CD4-positive, alpha-beta T cell (primary cell): ENCODE measurements at regions not wholly inside any gene's neighbourhood (a gene's known extent, or its start where the extent isn't known, plus 50 kb on each side); places are given as distances from the start of the nearest gene placed in this dataset.

Experiments used
- ATAC-seq: fragments of 200-7000 bp; cut with Tn5 transposase; one replicate; pipeline ENCODE4 v1.10.0; 2022; ENCODE audit warnings: mild to moderate bottlenecking; ENCODE audit not compliant: poor library complexity
- CTCF ChIA-PET: fragments of 350-600 bp; sonication (Branson Sonifier 250); formaldehyde crosslinking; loops from one replicate; lab custom pipeline; 2021; ENCODE audit warnings: antibody characterized with exemption, inconsistent platforms; lab: Charles Lee
- POLR2A ChIA-PET: fragments of 350-600 bp; sonication (Branson Sonifier 250); formaldehyde crosslinking; loops from one replicate; lab custom pipeline; 2021; ENCODE audit warnings: antibody characterized with exemption, inconsistent platforms; lab: Charles Lee
- DNase-seq, 14 experiments: peaks; one replicate each; pipeline ENCODE4 v3.0.0-alpha.2; 2013 to 2020; ENCODE audit warnings: mixed read lengths in 2 of 14
- H3K27ac ChIP-seq, 2 donors: one replicate each; pipeline versions ENCODE4 v1.5.1 to v1.7.0; 2013; ENCODE audit warnings: low read length in 2 of 2, low read depth in 1 of 2, mild to moderate bottlenecking in 1 of 2
- H3K27me3 ChIP-seq, 2 experiments: 1 replicate in 1 of 2; 2 replicates in 1 of 2; pipeline versions ENCODE4 v1.6.1 to v1.7.0; 2013; ENCODE audit warnings: low read length in 2 of 2, control low read depth in 1 of 2, mild to moderate bottlenecking in 1 of 2, moderate library complexity in 1 of 2; ENCODE audit not compliant: insufficient read depth in 2 of 2, control insufficient read depth in 1 of 2
- H3K36me3 ChIP-seq: one replicate; pipeline ENCODE4 v1.6.1; 2013; ENCODE audit warnings: low read length, control low read depth; ENCODE audit not compliant: insufficient read depth
- H3K4me1 ChIP-seq: one replicate; pipeline ENCODE4 v1.6.1; 2013; ENCODE audit warnings: low read length, control low read depth; ENCODE audit not compliant: insufficient read depth
- H3K4me3 ChIP-seq: one replicate; pipeline ENCODE4 v1.5.1; 2013; ENCODE audit warnings: mild to moderate bottlenecking, low read length, moderate library complexity
- H3K9me3 ChIP-seq, 2 experiments: 1 replicate in 1 of 2; 2 replicates in 1 of 2; pipeline versions ENCODE4 v1.6.1 to v1.7.0; 2013; ENCODE audit warnings: low read length in 2 of 2, mild to moderate bottlenecking in 2 of 2, control low read depth in 1 of 2, moderate library complexity in 1 of 2; ENCODE audit not compliant: control insufficient read depth in 1 of 2, insufficient read depth in 1 of 2
- H3K27ac Mint-ChIP-seq: one replicate; pipeline ENCODE4 v1.8.0; 2020; ENCODE audit warnings: mixed read lengths
- H3K27me3 Mint-ChIP-seq: one replicate; pipeline ENCODE4 v1.8.0; 2021; ENCODE audit warnings: mixed read lengths
- H3K36me3 Mint-ChIP-seq: one replicate; pipeline ENCODE4 v1.8.0; 2021; ENCODE audit warnings: low read depth, mixed read lengths
- H3K4me1 Mint-ChIP-seq: one replicate; pipeline ENCODE4 v1.8.0; 2021; ENCODE audit warnings: low read depth, mixed read lengths
- H3K4me3 Mint-ChIP-seq: one replicate; pipeline ENCODE4 v1.8.0; 2020; ENCODE audit warnings: mild to moderate bottlenecking, mixed read lengths
- H3K9me3 Mint-ChIP-seq: one replicate; pipeline ENCODE4 v1.8.0; 2020; ENCODE audit warnings: mixed read lengths
- intact Hi-C, 2 experiments: fragments of 100-400 bp; cut with DNase I in 1 of 2; cut with micrococcal nuclease in 1 of 2; formaldehyde crosslinking; loops; one replicate each; pipeline versions ENCODE4 v1.15.1 to v1.9.0; 2023 to 2025; cut with DNase I, micrococcal nuclease
- TF ChIP-seq, protein P1 (sequence below): fragments of 200-600 bp; IDR thresholded peaks from one replicate; pipeline ENCODE4 v1.8.0; 2022; ENCODE audit warnings: antibody characterized with exemption, mild to moderate bottlenecking

DNA sequence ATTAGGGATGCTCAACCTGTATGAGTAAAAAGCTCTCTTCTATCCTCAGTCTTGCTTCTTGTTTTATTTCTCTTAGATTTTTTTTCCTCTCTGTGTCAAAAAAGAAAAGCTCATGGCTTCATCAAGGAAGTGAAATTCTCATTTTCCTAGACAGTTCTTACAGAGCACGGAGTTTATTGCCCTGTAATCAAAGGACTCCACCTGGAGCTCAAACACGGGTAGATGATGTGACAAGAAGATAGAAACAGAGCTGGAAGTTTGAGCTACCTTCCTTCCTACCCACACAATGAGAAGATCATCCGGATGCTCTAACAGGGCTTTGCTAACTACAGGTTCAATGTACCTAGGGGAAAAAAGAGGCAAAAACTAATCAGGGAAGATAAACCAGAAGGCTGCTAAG, 564.8 kb downstream of the MED13L start:
- H3K4me3 ChIP-seq = no peak overlapping the region
- H3K36me3 ChIP-seq = no peaks in the 10 kb centered on the region
- H3K9me3 Mint-ChIP-seq = peaks cover 8% of the 10 kb centered on the region
- intact Hi-C loops = no loop called here
- no peaks in the 10 kb centered on the region for H3K36me3 Mint-ChIP-seq
- no peaks in the 10 kb centered on the region for H3K4me1 ChIP-seq
- no peaks in the 10 kb centered on the region for H3K4me1 Mint-ChIP-seq
- H3K27ac ChIP-seq = no peak overlapping the region
- ATAC-seq (no peak), DNase-seq (no peak)
- no peaks in the 10 kb centered on the region for H3K27me3 ChIP-seq
- TF ChIP-seq, protein P1, sequence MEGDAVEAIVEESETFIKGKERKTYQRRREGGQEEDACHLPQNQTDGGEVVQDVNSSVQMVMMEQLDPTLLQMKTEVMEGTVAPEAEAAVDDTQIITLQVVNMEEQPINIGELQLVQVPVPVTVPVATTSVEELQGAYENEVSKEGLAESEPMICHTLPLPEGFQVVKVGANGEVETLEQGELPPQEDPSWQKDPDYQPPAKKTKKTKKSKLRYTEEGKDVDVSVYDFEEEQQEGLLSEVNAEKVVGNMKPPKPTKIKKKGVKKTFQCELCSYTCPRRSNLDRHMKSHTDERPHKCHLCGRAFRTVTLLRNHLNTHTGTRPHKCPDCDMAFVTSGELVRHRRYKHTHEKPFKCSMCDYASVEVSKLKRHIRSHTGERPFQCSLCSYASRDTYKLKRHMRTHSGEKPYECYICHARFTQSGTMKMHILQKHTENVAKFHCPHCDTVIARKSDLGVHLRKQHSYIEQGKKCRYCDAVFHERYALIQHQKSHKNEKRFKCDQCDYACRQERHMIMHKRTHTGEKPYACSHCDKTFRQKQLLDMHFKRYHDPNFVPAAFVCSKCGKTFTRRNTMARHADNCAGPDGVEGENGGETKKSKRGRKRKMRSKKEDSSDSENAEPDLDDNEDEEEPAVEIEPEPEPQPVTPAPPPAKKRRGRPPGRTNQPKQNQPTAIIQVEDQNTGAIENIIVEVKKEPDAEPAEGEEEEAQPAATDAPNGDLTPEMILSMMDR = no peak
- no peaks in the 10 kb centered on the region for H3K27me3 Mint-ChIP-seq
- no peak overlapping the region for H3K4me3 Mint-ChIP-seq
- no peak overlapping the region for H3K27ac Mint-ChIP-seq
- H3K9me3 ChIP-seq = peaks cover 0 to 4% of the 10 kb centered on the region in 2 experiments
- POLR2A ChIA-PET = no interaction called here
- CTCF ChIA-PET = no interaction called here

DNA sequence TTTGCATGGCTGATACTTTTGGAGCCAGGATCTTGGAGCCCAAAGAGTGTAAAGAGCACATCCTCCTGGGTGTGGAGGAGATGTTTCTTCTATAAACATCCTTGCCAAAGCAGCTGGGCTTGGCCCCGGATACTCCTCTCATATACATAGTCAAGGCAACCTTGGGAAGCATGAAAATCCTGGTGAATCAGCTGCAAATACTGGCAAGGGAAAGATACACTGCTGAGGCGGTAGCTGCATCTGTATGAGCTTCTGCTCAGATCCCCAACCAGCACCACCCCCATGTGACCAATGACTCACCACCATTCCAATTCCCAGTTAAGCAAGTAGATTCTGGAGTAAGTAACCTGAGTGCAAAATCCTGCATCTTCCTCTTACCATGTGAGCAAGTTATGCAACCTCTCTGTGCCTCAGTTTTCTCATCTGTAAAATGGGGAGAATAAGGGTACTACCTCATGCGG, 567.4 kb downstream of the MED13L start:
- no peak for DNase-seq
- no peak for ATAC-seq
- Histone ChIP-seq H3K4me1 (no peaks in the 10 kb centered on the region), H3K36me3 (no peaks in the 10 kb centered on the region), H3K27me3 (no peaks in the 10 kb centered on the region), H3K9me3 (no peaks in the 10 kb centered on the region), H3K4me3 (no peak overlapping the region), H3K27ac (no peak overlapping the region)
- Mint-ChIP-seq H3K27me3 (no peaks in the 10 kb centered on the region), H3K4me1 (no peaks in the 10 kb centered on the region), H3K36me3 (no peaks in the 10 kb centered on the region), H3K27ac (no peak overlapping the region), H3K9me3 (peaks cover 11% of the 10 kb centered on the region), H3K4me3 (no peak overlapping the region)
- TF ChIP-seq, protein P1 = no peak
- intact Hi-C loops = no loop called here
- ChIA-PET POLR2A (no interaction called here), CTCF (no interaction called here)

DNA sequence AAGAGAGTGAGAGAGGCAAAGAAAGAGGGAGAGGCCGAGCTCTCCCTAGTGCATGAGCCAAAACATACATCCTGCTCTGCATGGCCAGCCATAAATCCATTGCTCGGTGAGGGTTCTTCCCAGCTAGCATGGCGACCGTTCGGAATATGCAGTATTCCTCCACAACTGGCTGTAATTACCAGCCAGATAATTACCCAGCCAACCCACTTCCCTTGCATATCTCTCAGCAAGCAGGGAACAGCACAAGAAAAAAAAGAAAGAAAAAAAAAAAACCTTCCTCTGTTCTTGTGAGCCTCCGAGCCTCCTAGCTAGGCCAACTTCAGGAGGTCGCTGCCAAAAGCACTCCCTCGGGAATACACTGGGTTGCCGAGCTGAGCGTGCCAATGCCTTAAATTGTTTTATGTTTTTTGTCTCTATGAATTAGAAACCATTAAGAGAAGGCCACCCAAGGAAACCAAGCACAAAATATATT, 567.9 kb downstream of the MED13L start:
- H3K27ac ChIP-seq = no peak overlapping the region
- no peak overlapping the region for H3K4me3 ChIP-seq
- TF ChIP-seq, protein P1 = no peak
- Mint-ChIP-seq H3K4me3 (no peak overlapping the region), H3K27ac (no peak overlapping the region), H3K9me3 (peaks cover 11% of the 10 kb centered on the region), H3K36me3 (no peaks in the 10 kb centered on the region), H3K27me3 (no peaks in the 10 kb centered on the region), H3K4me1 (no peaks in the 10 kb centered on the region)
- no peaks in the 10 kb centered on the region for H3K36me3 ChIP-seq
- H3K4me1 ChIP-seq = no peaks in the 10 kb centered on the region
- no peaks in the 10 kb centered on the region for H3K9me3 ChIP-seq
- POLR2A ChIA-PET = no interaction called here
- CTCF ChIA-PET = no interaction called here
- ATAC-seq = no peak
- no peak for DNase-seq
- intact Hi-C loops = no loop called here
- H3K27me3 ChIP-seq = no peaks in the 10 kb centered on the region
